SK-N-SH treated with all-trans-retinoic acid at 6 μM for 48 hours (cell line): ENCODE measurements at regions not wholly inside any gene's neighbourhood (a gene's known extent, or its start where the extent isn't known, plus 50 kb on each side); places are given as distances from the start of the nearest gene placed in this dataset.

Source experiments
- ARNTL ChIP-seq: fragments of 450-650 bp; formaldehyde crosslinking; IDR thresholded peaks from 2 replicates; pipeline ENCODE4 v1.5.0; 2020; ENCODE audit warnings: low read depth, mild to moderate bottlenecking, moderate library complexity, borderline replicate concordance
- ESRRG ChIP-seq: fragments of 250-450 bp; sonication (Bioruptor Pico); IDR thresholded peaks from 2 replicates; pipeline ENCODE4 v1.6.1; 2021; ENCODE audit warnings: mild to moderate bottlenecking
- GLIS3 ChIP-seq: fragments of 250-450 bp; sonication (Bioruptor Pico); IDR thresholded peaks from 2 replicates; pipeline ENCODE4 v1.5.0; 2020; ENCODE audit warnings: mild to moderate bottlenecking, moderate library complexity
- ISL1 ChIP-seq: fragments of 250-450 bp; sonication (Bioruptor Pico); IDR thresholded peaks from 2 replicates; pipeline ENCODE4 v2.1.2; 2022; ENCODE audit warnings: mild to moderate bottlenecking, moderate library complexity
- POU6F1 ChIP-seq: fragments of 250-450 bp; sonication (Bioruptor Pico); IDR thresholded peaks from 2 replicates; pipeline ENCODE4 v1.8.0; 2021; ENCODE audit warnings: low read depth, mild to moderate bottlenecking, moderate library complexity, borderline replicate concordance
- PPARA ChIP-seq: fragments of 250-450 bp; sonication (Bioruptor Pico); IDR thresholded peaks from 2 replicates; pipeline ENCODE4 v1.5.0; 2020; ENCODE audit warnings: mild to moderate bottlenecking, borderline replicate concordance
- TCF4 ChIP-seq: fragments of 250-450 bp; sonication (Bioruptor Pico); IDR thresholded peaks from 2 replicates; pipeline ENCODE4 v1.8.0; 2021; ENCODE audit warnings: mild to moderate bottlenecking, moderate library complexity, borderline replicate concordance
- ZFP3 ChIP-seq: fragments of 250-450 bp; sonication (Bioruptor Pico); IDR thresholded peaks from 2 replicates; pipeline ENCODE4 v1.5.0; 2020; ENCODE audit warnings: mild to moderate bottlenecking, moderate library complexity
- ZNF565 ChIP-seq: fragments of 450-650 bp; formaldehyde crosslinking; conservative IDR thresholded peaks from 2 replicates; pipeline ENCODE4 v1.5.0; 2020; ENCODE audit warnings: low read depth, mild to moderate bottlenecking, moderate library complexity
- ZNF70 ChIP-seq: fragments of 450-650 bp; formaldehyde crosslinking; IDR thresholded peaks from 2 replicates; pipeline ENCODE4 v1.5.0; 2020; ENCODE audit warnings: mild to moderate bottlenecking, moderate library complexity
- ZNF8 ChIP-seq: fragments of 450-650 bp; formaldehyde crosslinking; IDR thresholded peaks from 2 replicates; pipeline ENCODE4 v1.5.0; 2020; ENCODE audit warnings: mild to moderate bottlenecking, moderate library complexity
- TF ChIP-seq, protein P1 (sequence below): fragments of 250-450 bp; sonication (Bioruptor Pico); IDR thresholded peaks from 2 replicates; pipeline ENCODE4 v1.5.1; 2021; ENCODE audit warnings: mild to moderate bottlenecking, moderate library complexity

GRCh38 chr12:88923631-88924030 is 343.4 kb upstream of the KITLG start:
- TF ChIP-seq GLIS3 (CRISPR knock-in tag): no peak
- no peak for TF ChIP-seq ARNTL (CRISPR knock-in tag)
- TF ChIP-seq PPARA (CRISPR knock-in tag): no peak
- TF ChIP-seq ZNF70: no peak
- no peak for TF ChIP-seq POU6F1 (CRISPR knock-in tag)
- no peak for TF ChIP-seq ZNF8
- no peak for TF ChIP-seq ESRRG (CRISPR knock-in tag)
- TF ChIP-seq ZNF565: no peak
- TF ChIP-seq, protein P1, sequence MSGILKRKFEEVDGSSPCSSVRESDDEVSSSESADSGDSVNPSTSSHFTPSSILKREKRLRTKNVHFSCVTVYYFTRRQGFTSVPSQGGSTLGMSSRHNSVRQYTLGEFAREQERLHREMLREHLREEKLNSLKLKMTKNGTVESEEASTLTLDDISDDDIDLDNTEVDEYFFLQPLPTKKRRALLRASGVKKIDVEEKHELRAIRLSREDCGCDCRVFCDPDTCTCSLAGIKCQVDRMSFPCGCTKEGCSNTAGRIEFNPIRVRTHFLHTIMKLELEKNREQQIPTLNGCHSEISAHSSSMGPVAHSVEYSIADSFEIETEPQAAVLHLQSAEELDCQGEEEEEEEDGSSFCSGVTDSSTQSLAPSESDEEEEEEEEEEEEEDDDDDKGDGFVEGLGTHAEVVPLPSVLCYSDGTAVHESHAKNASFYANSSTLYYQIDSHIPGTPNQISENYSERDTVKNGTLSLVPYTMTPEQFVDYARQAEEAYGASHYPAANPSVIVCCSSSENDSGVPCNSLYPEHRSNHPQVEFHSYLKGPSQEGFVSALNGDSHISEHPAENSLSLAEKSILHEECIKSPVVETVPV: no peak
- no peak for TF ChIP-seq TCF4 (CRISPR knock-in tag)
- no peak for TF ChIP-seq ZFP3 (CRISPR knock-in tag)
- no peak for TF ChIP-seq ISL1 (CRISPR knock-in tag)
